B cell (primary cell): ENCODE measurements at regions not wholly inside any gene's neighbourhood (a gene's known extent, or its start where the extent isn't known, plus 50 kb on each side); places are given as distances from the start of the nearest gene placed in this dataset.

Experiments
- EZH2 ChIP-seq: IDR thresholded peaks from 2 replicates; pipeline ENCODE4 v1.6.1; 2012; ENCODE audit warnings: borderline replicate concordance, low read depth, mild to moderate bottlenecking, moderate library complexity, low read length; ENCODE audit not compliant: insufficient read depth, poor library complexity, severe bottlenecking
- TF ChIP-seq, protein P1 (sequence below): fragments of 200-600 bp; IDR thresholded peaks from one replicate; pipeline ENCODE4 v1.8.0; 2022; ENCODE audit warnings: antibody characterized with exemption, mild to moderate bottlenecking

- TF ChIP-seq, protein P1, sequence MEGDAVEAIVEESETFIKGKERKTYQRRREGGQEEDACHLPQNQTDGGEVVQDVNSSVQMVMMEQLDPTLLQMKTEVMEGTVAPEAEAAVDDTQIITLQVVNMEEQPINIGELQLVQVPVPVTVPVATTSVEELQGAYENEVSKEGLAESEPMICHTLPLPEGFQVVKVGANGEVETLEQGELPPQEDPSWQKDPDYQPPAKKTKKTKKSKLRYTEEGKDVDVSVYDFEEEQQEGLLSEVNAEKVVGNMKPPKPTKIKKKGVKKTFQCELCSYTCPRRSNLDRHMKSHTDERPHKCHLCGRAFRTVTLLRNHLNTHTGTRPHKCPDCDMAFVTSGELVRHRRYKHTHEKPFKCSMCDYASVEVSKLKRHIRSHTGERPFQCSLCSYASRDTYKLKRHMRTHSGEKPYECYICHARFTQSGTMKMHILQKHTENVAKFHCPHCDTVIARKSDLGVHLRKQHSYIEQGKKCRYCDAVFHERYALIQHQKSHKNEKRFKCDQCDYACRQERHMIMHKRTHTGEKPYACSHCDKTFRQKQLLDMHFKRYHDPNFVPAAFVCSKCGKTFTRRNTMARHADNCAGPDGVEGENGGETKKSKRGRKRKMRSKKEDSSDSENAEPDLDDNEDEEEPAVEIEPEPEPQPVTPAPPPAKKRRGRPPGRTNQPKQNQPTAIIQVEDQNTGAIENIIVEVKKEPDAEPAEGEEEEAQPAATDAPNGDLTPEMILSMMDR: no peak
- TF ChIP-seq EZH2: no peak
These were observed 430.1 kb upstream of the EPHA3 start for GRCh38 chr3:88677298-88677697.
